Naive thymus-derived CD8-positive, alpha-beta T cell (primary cell): ENCODE measurements at regions not wholly inside any gene's neighbourhood (a gene's known extent, or its start where the extent isn't known, plus 50 kb on each side); places are given as distances from the start of the nearest gene placed in this dataset.
A peak's percentile ranks its signal among the peaks of the same experiment; 100 is the strongest.

Experiments
- ATAC-seq, 2 donors: fragments of 150-1000 bp; cut with Tn5 transposase in 1 of 2; sonication (Bioruptor Pico), chemical (Tn5 transposase) in 1 of 2; 1 replicate in 1 of 2; 2 replicates in 1 of 2; pipeline ENCODE4 v1.10.0; 2021; ENCODE audit warnings: mild to moderate bottlenecking in 2 of 2, moderate library complexity in 2 of 2
- POLR2A ChIA-PET: fragments of 350-600 bp; sonication (Branson Sonifier 250); formaldehyde crosslinking; loops from one replicate; lab custom pipeline; 2021; ENCODE audit warnings: antibody characterized with exemption; lab: Charles Lee
- DNase-seq, 10 donors: peaks; one replicate each; pipeline versions ENCODE4 v3.0.0 to v3.0.0-alpha.2; 2020 to 2022
- H3K27ac Mint-ChIP-seq, 10 donors: one replicate each; pipeline ENCODE4 v1.8.0; 2020 to 2022; ENCODE audit warnings: mild to moderate bottlenecking in 10 of 10, mixed read lengths in 10 of 10, moderate library complexity in 4 of 10, inconsistent platforms in 1 of 10
- H3K27me3 Mint-ChIP-seq, 5 donors: one replicate each; pipeline ENCODE4 v1.8.0; 2021 to 2022; ENCODE audit warnings: mixed read lengths in 5 of 5
- H3K36me3 Mint-ChIP-seq, 3 donors: one replicate each; pipeline ENCODE4 v1.8.0; 2020 to 2022; ENCODE audit warnings: mixed read lengths in 3 of 3, mild to moderate bottlenecking in 2 of 3, inconsistent platforms in 1 of 3
- H3K4me1 Mint-ChIP-seq, 4 donors: one replicate each; pipeline ENCODE4 v1.8.0; 2021 to 2022; ENCODE audit warnings: mixed read lengths in 4 of 4
- H3K4me3 Mint-ChIP-seq, 10 donors: one replicate each; pipeline ENCODE4 v1.8.0; 2020 to 2022; ENCODE audit warnings: mild to moderate bottlenecking in 10 of 10, mixed read lengths in 10 of 10, moderate library complexity in 6 of 10, inconsistent platforms in 1 of 10
- H3K9me3 Mint-ChIP-seq, 9 donors: one replicate each; pipeline ENCODE4 v1.8.0; 2020 to 2022; ENCODE audit warnings: mixed read lengths in 9 of 9, mild to moderate bottlenecking in 3 of 9, inconsistent platforms in 1 of 9, moderate library complexity in 1 of 9

DNA sequence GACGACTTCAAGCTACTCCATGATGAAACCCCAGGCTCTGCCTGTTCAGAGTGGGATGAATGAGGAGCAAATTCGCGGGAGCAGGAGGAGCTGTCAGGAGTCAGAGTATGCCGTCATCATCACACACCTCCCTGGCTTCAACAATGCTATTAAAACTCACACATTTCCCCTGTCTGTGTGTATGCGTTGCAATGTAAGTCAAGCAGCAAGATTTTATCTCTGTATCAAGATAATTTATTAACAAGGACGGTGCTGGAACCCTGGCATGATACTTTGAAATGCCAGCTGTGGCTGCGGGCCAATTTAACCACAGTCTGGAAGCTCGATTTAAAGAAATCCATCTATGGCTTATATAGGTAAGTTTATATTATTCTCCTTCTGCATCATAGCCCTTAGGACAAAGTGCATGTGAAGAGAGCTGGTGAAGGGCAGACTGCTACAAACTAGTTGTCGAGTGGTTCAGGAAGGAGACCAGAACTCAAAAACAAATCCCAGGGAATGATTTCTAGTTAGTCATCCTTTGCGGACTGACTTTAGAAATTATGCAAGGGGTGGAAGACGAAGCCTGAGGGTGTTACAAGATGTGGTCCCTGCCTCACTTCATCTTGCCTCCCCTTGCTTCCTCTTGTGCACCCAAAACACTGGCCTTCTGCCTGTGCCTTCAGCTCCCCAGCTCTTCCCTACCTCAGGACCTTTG is 486.5 kb downstream of the COG6 start:
- POLR2A ChIA-PET: interaction anchor here (1.0 to 1.1 kb wide), 2 partner anchors 12 to 18 kb away, joined by 3 read pairs; no protein-coding TSS in a partner anchor

DNA sequence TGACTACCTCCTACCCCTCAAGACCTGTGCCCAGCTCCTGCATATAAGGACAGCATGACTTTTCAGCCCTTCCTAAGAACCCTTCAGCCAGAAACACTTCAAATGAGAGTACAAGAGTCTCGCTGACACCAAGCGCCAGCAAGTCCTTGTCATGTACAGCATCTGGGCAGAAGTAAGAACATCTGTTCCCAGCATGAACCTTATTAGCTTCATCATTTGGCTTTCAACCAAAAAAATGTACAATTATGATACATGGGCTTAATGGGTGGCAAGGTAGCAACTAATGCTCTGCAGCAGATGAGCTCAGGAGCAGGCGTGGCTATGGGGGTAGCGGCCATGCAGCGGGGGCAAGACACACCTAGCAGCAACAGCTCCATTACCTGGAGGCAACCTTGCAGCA is 487.6 kb downstream of the COG6 start:
- DNase-seq (no peak), ATAC-seq (no peak)
- Mint-ChIP-seq H3K9me3 (no peaks in the 10 kb centered on the region), H3K27me3 (no peaks in the 10 kb centered on the region), H3K27ac (peak overlapping the region in 3 of 10 donors; percentile 1 to 62 (median 22)), H3K4me3 (no peak overlapping the region), H3K4me1 (peaks cover 24 to 50% (median 43%) of the 10 kb centered on the region in 4 donors), H3K36me3 (no peaks in the 10 kb centered on the region)
- POLR2A ChIA-PET: interaction anchor here (0.8 to 2.6 kb wide), 6 partner anchors 10 to 47 kb away, joined by 3 to 6 read pairs (median 4); no protein-coding TSS in a partner anchor

More for the DNA sequence above, 486.5 kb downstream of the COG6 start:
- Mint-ChIP-seq H3K36me3 (no peaks in the 10 kb centered on the region), H3K4me1 (peaks cover 22 to 40% (median 34%) of the 10 kb centered on the region in 4 donors), H3K4me3 (no peak overlapping the region), H3K27ac (no peak overlapping the region), H3K27me3 (no peaks in the 10 kb centered on the region), H3K9me3 (no peaks in the 10 kb centered on the region)
- ATAC-seq (no peak), DNase-seq (no peak)

DNA sequence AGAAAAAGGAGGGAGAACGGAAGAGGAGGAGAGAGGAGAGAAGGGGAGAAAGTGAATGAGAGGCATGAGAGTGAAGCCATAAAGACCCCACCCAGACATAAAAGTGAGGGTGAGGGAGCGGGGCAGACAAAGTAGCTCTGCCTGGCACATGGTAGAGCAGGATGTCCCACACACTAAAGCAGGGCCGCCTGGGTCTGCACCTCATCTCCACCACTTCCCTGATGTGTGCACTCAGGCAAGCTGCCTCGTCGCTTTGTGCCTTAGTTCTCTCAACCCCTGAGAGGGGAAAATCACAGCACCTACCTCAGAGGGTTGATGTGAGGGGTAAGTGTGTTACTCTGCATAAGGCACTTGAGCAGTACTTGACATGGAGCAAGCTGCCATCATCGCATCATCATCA is 488.1 kb downstream of the COG6 start:
- no peaks in the 10 kb centered on the region for H3K9me3 Mint-ChIP-seq
- no peak overlapping the region for H3K4me3 Mint-ChIP-seq
- peak in 3 of 10 donors; percentile 22 to 23 (median 22) for DNase-seq
- H3K36me3 Mint-ChIP-seq: no peaks in the 10 kb centered on the region
- no peaks in the 10 kb centered on the region for H3K27me3 Mint-ChIP-seq
- POLR2A ChIA-PET: interaction anchor here (0.8 to 2.6 kb wide), 7 partner anchors 10 to 47 kb away, joined by 3 to 6 read pairs (median 4); no protein-coding TSS in a partner anchor
- peak overlapping the region in 3 of 10 donors; percentile 22 to 62 (median 27) for H3K27ac Mint-ChIP-seq
- H3K4me1 Mint-ChIP-seq: peaks cover 25 to 51% (median 47%) of the 10 kb centered on the region in 4 donors
- no peak for ATAC-seq

DNA sequence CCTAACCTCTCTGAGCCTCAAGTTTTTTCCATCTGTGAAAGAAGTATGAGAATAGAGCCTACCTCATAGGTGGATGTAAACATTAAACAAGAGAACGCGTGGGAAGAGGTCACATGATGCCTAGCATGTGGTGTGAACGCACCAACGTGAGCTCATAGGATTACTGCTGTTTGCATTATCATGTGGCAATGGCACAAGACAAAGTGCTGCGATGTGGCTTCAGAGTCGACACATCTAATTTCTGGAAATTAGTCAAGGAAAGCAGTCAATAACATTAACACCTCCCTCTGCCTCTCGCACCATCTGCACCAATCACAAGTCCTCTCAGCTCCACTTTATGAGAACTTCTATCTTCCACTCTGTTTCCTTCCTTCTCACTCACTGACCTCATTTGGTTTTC is 489.7 kb downstream of the COG6 start:
- H3K27ac Mint-ChIP-seq: peak overlapping the region in 2 of 10 donors; percentile 8 to 73

DNA sequence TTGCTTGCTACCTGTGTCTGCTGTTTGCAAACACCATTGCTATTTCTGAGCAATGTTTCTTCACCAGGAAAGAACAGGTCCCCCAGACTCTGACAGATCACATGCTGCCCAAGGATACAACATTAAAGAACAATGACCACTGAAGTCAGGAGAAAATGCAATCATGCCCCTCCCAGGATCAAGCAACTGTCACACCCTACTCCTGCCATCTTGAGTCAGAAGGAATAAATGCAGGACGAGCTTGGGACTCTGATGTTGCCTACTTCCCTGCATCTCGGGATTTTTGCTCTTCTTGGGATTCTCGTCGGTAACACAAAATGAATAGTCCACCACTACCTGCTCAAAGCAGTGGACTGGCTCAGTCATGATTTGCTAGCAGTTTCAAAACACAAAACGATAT is 490.6 kb downstream of the COG6 start:
- H3K27me3 Mint-ChIP-seq: no peaks in the 10 kb centered on the region
- DNase-seq: no peak
- H3K9me3 Mint-ChIP-seq: no peaks in the 10 kb centered on the region
- peak overlapping the region in 2 of 10 donors; percentile 9 to 75 for H3K27ac Mint-ChIP-seq
- H3K4me1 Mint-ChIP-seq: peaks cover 29 to 64% (median 57%) of the 10 kb centered on the region in 4 donors
- ATAC-seq: no peak
- no peak overlapping the region for H3K4me3 Mint-ChIP-seq
- POLR2A ChIA-PET: interaction anchor here (1.0 to 1.9 kb wide), 2 partner anchors 10 to 242 kb away, joined by 3 to 4 read pairs; no protein-coding TSS in a partner anchor
- no peaks in the 10 kb centered on the region for H3K36me3 Mint-ChIP-seq

More for the DNA sequence above, 489.7 kb downstream of the COG6 start:
- H3K9me3 Mint-ChIP-seq: no peaks in the 10 kb centered on the region
- no peak overlapping the region for H3K4me3 Mint-ChIP-seq
- DNase-seq (no peak), ATAC-seq (no peak)
- H3K36me3 Mint-ChIP-seq: no peaks in the 10 kb centered on the region
- no peaks in the 10 kb centered on the region for H3K27me3 Mint-ChIP-seq
- POLR2A ChIA-PET: interaction anchor here (1.3 to 2.6 kb wide), 3 partner anchors 15 to 243 kb away, joined by 4 to 6 read pairs (median 4); no protein-coding TSS in a partner anchor
- peaks cover 26 to 62% (median 57%) of the 10 kb centered on the region in 4 donors for H3K4me1 Mint-ChIP-seq

DNA sequence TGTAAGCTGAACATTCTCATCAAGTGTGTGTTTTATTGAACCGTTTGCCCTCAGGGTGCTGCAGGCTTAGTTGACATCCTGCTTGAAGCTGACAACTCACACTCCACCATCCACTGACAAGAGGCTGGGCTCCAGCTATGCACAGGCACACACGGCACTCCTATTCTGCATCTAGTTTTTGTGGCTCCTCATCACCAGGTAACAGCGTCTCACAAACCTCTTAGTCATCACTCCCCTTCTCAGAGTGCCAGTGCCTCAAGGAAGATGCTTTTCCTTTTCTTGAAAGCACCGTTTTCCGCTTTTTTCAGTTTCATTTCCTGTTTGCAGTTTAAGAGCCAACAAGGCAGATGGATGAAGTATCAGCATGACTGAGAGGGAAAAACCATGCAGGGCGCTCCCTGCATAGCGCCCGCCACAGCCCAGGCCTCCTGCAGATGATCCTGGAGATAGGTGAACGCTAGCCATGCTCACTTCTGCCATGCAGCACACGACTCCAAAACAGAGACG is 491.2 kb downstream of the COG6 start:
- POLR2A ChIA-PET: interaction anchor here (0.7 to 1.9 kb wide), 3 partner anchors 11 to 242 kb away, joined by 3 to 4 read pairs (median 3); no protein-coding TSS in a partner anchor
- ATAC-seq (peak; percentile 6 to 18), DNase-seq (no peak)
- H3K27me3 Mint-ChIP-seq: no peaks in the 10 kb centered on the region
- no peaks in the 10 kb centered on the region for H3K36me3 Mint-ChIP-seq
- peaks cover 31 to 67% (median 57%) of the 10 kb centered on the region in 4 donors for H3K4me1 Mint-ChIP-seq
- no peaks in the 10 kb centered on the region for H3K9me3 Mint-ChIP-seq
- peak overlapping the region in 8 of 10 donors; percentile 3 to 57 (median 30) for H3K4me3 Mint-ChIP-seq
- H3K27ac Mint-ChIP-seq: peak overlapping the region in 9 of 10 donors; percentile 0 to 89 (median 24)

DNA sequence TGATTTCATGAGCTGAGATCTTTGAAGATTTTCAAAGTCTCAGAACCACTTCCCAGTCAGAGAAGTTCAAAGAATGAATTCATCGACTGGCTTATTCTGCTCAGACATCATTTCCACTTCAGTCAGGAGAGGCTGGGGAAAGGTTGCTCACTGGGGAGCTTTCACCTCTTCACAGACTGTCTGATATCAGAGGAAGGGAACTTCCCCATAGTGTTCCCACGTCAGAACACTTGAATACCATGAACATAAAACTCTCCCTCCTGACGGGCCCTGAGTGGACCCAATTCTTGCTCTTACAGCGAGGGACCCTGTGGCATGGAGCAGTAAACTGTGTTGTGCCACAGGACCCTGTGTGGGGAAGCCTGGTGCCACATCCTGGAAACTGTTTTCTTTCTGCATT is 492.6 kb downstream of the COG6 start:
- POLR2A ChIA-PET: interaction anchor here (1.1 to 1.5 kb wide), 4 partner anchors 12 to 59 kb away, joined by 3 to 9 read pairs (median 3); no protein-coding TSS in a partner anchor
- H3K4me3 Mint-ChIP-seq: peak overlapping the region in 6 of 10 donors; percentile 18 to 65 (median 54)
- no peaks in the 10 kb centered on the region for H3K27me3 Mint-ChIP-seq
- H3K27ac Mint-ChIP-seq: peak overlapping the region; percentile 24 to 95 (median 76)
- DNase-seq (peak in 7 of 10 donors; percentile 25 to 46 (median 37)), ATAC-seq (peak; percentile 90 to 92)
- no peaks in the 10 kb centered on the region for H3K9me3 Mint-ChIP-seq
- peaks cover 34 to 68% (median 61%) of the 10 kb centered on the region in 4 donors for H3K4me1 Mint-ChIP-seq
- no peaks in the 10 kb centered on the region for H3K36me3 Mint-ChIP-seq

DNA sequence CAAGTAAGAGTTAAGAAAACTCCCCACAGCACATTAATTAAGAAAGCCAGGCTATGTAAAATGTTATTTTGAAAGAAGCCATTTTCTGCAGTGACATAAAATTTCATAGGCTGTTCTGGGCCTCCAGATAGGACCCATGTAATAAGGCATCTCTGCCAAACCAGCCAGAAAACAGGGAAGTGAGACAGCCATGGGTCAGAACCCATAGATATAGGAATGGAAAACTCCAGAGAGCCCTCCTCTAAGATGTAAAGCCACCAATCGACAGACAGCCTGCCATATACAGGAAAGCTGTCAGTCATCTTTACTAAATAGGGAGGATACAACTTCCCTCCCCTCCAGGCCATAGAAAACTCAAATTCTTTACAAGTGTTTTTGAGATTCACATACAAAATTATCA is 493.3 kb downstream of the COG6 start:
- H3K9me3 Mint-ChIP-seq: no peaks in the 10 kb centered on the region
- POLR2A ChIA-PET: interaction anchor here (0.6 to 1.3 kb wide), 2 partner anchors 10 to 12 kb away, joined by 3 read pairs; no protein-coding TSS in a partner anchor
- H3K4me3 Mint-ChIP-seq: peak overlapping the region in 3 of 10 donors; percentile 22 to 65 (median 63)
- DNase-seq: no peak
- ATAC-seq: no peak
- no peaks in the 10 kb centered on the region for H3K27me3 Mint-ChIP-seq
- H3K4me1 Mint-ChIP-seq: peaks cover 33 to 67% (median 60%) of the 10 kb centered on the region in 4 donors
- H3K27ac Mint-ChIP-seq: peak overlapping the region in 7 of 10 donors; percentile 32 to 95 (median 72)
- H3K36me3 Mint-ChIP-seq: no peaks in the 10 kb centered on the region

DNA sequence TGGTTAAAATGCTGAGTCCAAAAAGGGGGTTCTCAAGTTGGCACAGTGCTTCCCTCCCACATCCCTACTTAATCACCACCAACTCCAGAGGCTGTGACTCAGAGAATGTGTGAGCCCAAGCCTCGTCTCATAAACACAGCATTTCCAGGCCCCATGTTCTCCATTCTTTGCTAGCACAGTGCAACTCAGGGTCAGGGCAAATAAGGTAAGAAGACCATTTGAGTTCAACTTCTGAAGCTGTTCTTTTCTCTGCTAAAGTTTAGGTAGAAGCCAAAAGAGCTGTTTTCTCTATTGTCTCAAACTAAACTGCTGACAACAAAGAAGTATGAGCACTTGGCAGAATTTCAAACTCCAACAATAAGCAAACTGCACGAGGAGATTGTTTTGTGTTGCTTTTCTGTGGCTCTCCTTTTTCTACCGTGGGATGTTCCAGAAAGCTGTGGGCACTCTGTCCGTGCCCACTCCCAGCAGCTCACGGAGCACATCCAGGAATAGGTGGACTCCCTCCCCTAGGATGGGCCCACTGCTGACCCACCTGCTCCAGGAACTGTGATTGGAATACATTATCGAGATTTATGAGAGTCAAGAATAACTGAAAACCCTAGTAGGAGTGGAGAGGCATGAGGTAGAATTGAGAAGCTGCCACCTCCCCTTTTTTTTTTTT is 494.3 kb downstream of the COG6 start:
- Mint-ChIP-seq H3K27me3 (no peaks in the 10 kb centered on the region), H3K36me3 (no peaks in the 10 kb centered on the region), H3K4me1 (peaks cover 32 to 64% (median 56%) of the 10 kb centered on the region in 4 donors), H3K4me3 (no peak overlapping the region), H3K9me3 (no peaks in the 10 kb centered on the region), H3K27ac (peak overlapping the region in 5 of 10 donors; percentile 20 to 53 (median 34))
- POLR2A ChIA-PET: no interaction called here
- DNase-seq (no peak), ATAC-seq (no peak)

DNA sequence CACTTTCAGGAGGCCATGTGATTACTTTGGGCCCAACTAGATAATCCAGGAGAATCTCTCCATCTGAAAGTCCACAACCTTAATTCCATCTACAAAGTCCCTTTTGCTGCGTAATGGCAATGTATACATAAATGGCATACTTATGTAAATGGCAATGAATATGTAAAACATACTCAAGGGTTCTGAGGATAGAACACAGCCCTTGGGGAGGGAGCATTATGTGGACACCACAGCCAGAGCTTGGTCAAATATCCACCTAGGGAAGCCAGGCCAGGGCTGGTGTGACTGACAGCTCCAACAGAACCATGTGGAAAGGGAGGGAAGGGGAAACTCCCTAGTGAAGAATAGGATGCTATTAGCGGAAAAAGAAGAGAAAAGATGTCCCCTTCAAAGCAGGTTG is 496.2 kb downstream of the COG6 start:
- Mint-ChIP-seq H3K36me3 (no peaks in the 10 kb centered on the region), H3K4me3 (no peak overlapping the region), H3K4me1 (peaks cover 28 to 48% (median 43%) of the 10 kb centered on the region in 4 donors), H3K9me3 (no peaks in the 10 kb centered on the region), H3K27ac (no peak overlapping the region), H3K27me3 (no peaks in the 10 kb centered on the region)
- ATAC-seq (no peak), DNase-seq (no peak)
- POLR2A ChIA-PET: interaction anchor here (0.6 kb wide), 1 partner anchor 334 kb away, joined by 3 read pairs; no protein-coding TSS in a partner anchor

DNA sequence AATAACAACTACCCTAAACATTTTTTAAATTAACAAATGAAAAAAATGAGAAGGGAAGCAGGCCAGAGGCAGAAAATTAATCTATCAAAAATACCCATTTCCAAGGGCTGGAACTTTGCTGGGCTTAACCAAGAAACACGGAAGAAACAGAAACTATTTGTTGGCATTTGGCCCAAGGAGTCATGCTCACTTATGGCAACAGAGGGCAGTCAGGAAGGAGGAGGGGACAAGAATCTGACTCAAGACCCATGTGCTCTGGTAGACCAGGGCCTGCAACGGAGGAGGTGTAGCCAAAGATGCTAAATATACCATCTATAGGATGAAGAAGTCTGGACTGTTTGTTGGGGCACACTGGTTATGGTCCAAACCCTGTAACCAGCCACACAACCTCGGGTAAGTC is 496.7 kb downstream of the COG6 start:
- DNase-seq (no peak), ATAC-seq (no peak)
- no peak overlapping the region for H3K4me3 Mint-ChIP-seq
- H3K9me3 Mint-ChIP-seq: no peaks in the 10 kb centered on the region
- H3K4me1 Mint-ChIP-seq: peaks cover 23 to 46% (median 39%) of the 10 kb centered on the region in 4 donors
- no peaks in the 10 kb centered on the region for H3K36me3 Mint-ChIP-seq
- H3K27ac Mint-ChIP-seq: no peak overlapping the region
- H3K27me3 Mint-ChIP-seq: no peaks in the 10 kb centered on the region
- POLR2A ChIA-PET: no interaction called here

DNA sequence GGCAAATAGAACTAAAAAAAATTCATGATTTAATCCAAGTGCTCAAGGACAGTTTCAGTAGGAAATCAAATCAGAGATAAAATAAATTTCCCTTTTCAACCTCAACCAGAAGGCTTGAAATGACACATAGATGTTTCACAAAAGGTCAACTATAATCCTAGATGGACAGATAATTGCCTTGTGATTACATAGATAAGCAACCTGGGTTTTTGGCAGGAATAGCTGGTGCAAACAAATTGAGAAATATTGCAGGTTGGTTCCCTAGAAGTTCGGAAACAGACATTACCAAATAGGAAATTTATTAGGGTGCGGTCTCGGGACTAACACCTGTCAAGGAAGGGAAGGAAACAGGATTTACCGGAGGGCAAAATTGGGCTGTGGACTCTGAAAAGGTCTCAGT is 497.5 kb downstream of the COG6 start:
- Mint-ChIP-seq H3K27ac (peak overlapping the region in 3 of 10 donors; percentile 14 to 37 (median 25)), H3K36me3 (no peaks in the 10 kb centered on the region), H3K4me3 (peak overlapping the region in 1 of 10 donors; percentile 19), H3K9me3 (no peaks in the 10 kb centered on the region), H3K27me3 (no peaks in the 10 kb centered on the region), H3K4me1 (peaks cover 21 to 44% (median 33%) of the 10 kb centered on the region in 4 donors)
- ATAC-seq (no peak), DNase-seq (no peak)
- POLR2A ChIA-PET: interaction anchor here (1.2 to 1.4 kb wide), 2 partner anchors 9 to 38 kb away, joined by 4 to 5 read pairs; no protein-coding TSS in a partner anchor
